ENCODE measurements at regions not wholly inside any gene's neighbourhood (a gene's known extent, or its start where the extent isn't known, plus 50 kb on each side); places are given as distances from the start of the nearest gene placed in this dataset.

DNA sequence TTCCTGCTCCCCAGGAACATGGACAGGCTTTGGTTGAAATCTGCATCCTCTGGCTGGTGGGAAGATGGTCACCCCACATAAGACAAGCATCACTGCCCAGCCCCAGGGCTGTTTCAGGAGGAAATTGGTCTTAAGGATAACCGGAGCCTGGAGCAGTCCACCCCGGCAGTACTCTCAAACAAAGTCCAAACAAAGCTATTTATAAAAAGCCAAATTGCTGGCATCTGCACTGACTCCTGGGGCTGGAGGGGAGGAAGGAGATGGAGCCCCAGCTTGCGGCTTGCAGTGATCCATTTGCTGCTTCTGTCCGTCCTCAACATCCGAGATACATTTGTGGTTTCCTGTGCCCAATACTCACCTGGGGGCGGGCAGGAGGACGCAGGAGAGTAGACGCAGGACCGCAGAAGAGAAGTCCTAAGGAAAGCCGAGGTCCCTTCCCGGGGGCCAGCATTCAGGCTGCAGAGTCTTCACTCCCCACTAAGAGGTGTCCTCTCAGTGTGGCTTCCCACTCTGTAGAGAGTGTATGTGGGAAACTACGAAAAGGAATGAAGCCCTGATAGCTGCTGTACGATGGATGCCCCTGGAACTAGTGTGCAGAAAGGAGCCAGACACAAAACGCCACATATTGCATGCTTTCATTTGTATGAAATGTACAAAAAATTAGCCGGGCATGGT is 107.3 kb upstream of the FGF3 start:
- WGBS, 5 donors, result 15 to 19% (median 16%) methylated on average over 14 to 15 of the region's 15 CpGs
- Histone ChIP-seq H3K27me3 (replicated peaks in 1 of 7) (peaks cover 0 to 99% (median 36%) of the 10 kb centered on the region in 7 donors), H3K4me3 (no peak overlapping the region), H3K36me3 (no peaks in the 10 kb centered on the region), H3K27ac (no peak overlapping the region), H3K9me3 (peaks cover 0 to 10% (median 0%) of the 10 kb centered on the region in 8 donors), H3K4me1 (peaks cover 0 to 16% (median 9%) of the 10 kb centered on the region in 6 donors)
- TF ChIP-seq POLR2AphosphoS5 (IDR thresholded peaks at IDR 0.05), result no peak
- peak; percentile 35 for DNase-seq
- intact Hi-C loops (cut with DNase I; ENCODE audit: low total_unique reads), result no loop called here

DNA sequence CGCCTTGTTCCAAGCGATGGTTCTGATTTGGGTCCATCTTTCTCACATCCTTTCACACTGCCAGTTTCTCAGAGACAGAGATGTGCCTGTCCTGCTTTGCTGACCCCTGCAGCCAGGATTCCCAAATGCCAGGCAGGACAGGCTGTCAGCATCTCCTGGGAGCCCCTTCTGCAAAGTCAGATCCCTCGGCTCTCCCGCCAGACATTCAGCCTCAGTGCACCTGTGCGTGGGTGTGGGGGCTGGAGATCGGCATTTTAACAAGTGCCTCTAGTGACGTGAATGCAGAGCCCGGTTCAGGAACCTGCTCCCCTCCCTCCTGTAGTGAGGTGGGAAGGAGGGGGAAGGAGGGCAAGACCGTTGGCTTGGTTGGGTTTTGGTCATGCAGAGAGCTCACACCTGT is 108.9 kb upstream of the FGF3 start:
- DNase-seq, result peak; percentile 50
- Histone ChIP-seq H3K4me1 (peaks cover 0 to 16% (median 9%) of the 10 kb centered on the region in 6 donors), H3K4me3 (no peak overlapping the region), H3K27me3 (replicated peaks in 1 of 7) (peaks cover 0 to 98% (median 34%) of the 10 kb centered on the region in 7 donors), H3K27ac (no peak overlapping the region), H3K9me3 (peaks cover 0 to 10% (median 0%) of the 10 kb centered on the region in 8 donors), H3K36me3 (no peaks in the 10 kb centered on the region)
- WGBS, 5 donors, result 59 to 69% (median 64%) methylated on average over 8 to 9 of the region's 9 CpGs
- intact Hi-C loops (cut with DNase I; ENCODE audit: low total_unique reads), result no loop called here
- TF ChIP-seq POLR2A (IDR thresholded peaks at IDR 0.05) (no peak), POLR2AphosphoS5 (IDR thresholded peaks at IDR 0.05) (no peak)
- TF ChIP-seq, protein P1, sequence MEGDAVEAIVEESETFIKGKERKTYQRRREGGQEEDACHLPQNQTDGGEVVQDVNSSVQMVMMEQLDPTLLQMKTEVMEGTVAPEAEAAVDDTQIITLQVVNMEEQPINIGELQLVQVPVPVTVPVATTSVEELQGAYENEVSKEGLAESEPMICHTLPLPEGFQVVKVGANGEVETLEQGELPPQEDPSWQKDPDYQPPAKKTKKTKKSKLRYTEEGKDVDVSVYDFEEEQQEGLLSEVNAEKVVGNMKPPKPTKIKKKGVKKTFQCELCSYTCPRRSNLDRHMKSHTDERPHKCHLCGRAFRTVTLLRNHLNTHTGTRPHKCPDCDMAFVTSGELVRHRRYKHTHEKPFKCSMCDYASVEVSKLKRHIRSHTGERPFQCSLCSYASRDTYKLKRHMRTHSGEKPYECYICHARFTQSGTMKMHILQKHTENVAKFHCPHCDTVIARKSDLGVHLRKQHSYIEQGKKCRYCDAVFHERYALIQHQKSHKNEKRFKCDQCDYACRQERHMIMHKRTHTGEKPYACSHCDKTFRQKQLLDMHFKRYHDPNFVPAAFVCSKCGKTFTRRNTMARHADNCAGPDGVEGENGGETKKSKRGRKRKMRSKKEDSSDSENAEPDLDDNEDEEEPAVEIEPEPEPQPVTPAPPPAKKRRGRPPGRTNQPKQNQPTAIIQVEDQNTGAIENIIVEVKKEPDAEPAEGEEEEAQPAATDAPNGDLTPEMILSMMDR (IDR thresholded peaks at IDR 0.05 in 8 of 11, conservative IDR thresholded peaks at IDR 0.05 in 3 of 11), result no peak

DNA sequence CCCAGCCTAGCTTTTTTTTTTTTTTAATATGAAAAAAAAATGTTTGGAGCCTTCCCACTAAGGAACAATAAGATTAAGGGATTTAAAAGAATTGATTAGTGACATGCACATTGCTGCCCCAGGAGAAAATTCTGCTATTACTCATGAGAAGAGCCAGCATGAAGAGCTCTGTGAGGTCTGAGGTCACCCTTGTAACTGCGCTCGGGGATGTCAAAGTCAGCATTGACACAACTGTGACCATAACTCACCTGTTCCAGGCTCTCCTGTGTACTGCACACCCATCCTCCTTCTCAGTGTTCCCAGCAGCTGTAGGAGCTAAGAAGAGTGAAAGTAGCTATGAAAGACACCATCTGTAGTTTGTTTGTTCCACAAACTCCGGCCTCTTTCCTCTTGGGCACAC is 109.8 kb upstream of the FGF3 start:
- Histone ChIP-seq H3K27me3 (replicated peaks in 1 of 7) (peaks cover 0 to 89% (median 34%) of the 10 kb centered on the region in 7 donors), H3K4me3 (no peak overlapping the region), H3K9me3 (peaks cover 0 to 10% (median 0%) of the 10 kb centered on the region in 8 donors), H3K4me1 (peaks cover 0 to 16% (median 9%) of the 10 kb centered on the region in 6 donors), H3K27ac (no peak overlapping the region), H3K36me3 (no peaks in the 10 kb centered on the region)
- peak; percentile 14 for DNase-seq
- WGBS, 5 donors, result 79 to 97% (median 88%) methylated on average over 3 of the region's 3 CpGs
- intact Hi-C loops (cut with DNase I; ENCODE audit: low total_unique reads), result no loop called here
- TF ChIP-seq POLR2A (IDR thresholded peaks at IDR 0.05) (no peak), POLR2AphosphoS5 (IDR thresholded peaks at IDR 0.05) (no peak)
- TF ChIP-seq, protein P1 (IDR thresholded peaks at IDR 0.05 in 8 of 11, conservative IDR thresholded peaks at IDR 0.05 in 3 of 11), result no peak

DNA sequence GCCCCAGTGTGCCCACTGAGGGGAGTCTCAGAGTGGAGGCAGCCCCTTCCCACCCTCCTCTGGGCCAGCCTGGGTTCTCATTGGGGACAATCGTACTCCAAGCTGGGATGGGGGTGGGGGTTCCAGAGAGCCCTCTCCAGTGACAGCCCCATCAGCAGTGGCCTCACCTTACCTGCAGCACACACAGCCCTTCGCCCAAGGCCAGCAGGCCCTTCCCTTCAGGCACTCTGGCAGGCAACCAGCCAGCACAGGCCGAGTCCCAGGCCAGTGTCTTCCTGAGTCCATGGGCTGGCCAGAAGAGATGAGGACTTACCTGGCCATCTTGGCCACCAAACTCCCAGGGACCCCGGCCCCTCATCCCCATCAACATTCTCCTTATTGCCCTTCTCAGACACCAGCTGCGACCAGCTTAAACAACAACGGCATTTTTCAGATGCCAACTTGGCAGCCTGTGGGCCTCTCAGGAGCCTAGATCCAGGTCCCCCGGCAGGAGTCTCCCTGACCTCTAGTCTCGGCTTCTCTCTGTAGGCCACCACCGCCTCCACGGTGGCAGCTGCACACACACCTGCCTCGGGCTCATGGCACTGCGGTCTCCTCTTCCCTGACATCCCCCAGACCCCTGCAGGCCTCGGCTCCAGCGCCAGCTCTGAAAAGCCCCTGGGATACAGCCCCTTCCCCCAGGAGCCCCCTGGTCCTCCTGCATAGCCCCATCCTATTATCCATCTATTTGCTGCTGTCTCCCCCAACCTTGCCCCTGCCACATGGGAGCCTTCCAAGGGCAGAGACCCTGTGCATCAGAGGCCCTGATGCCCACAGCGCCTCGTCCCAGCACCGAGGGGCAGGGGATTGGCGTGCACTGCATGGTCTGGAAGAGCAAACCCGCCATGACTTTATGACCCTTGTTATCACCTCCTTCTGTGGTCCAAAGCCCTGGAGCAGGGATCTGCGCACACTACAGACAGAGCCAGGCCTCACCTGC is 111.2 kb upstream of the FGF3 start:
- TF ChIP-seq, protein P1 (IDR thresholded peaks at IDR 0.05 in 8 of 11, conservative IDR thresholded peaks at IDR 0.05 in 3 of 11), result no peak
- TF ChIP-seq POLR2A (IDR thresholded peaks at IDR 0.05) (no peak), POLR2AphosphoS5 (IDR thresholded peaks at IDR 0.05) (no peak)
- no peak overlapping the region for H3K4me3 ChIP-seq
- H3K27ac ChIP-seq, result no peak overlapping the region
- peak; percentile 60 for DNase-seq
- H3K27me3 ChIP-seq (replicated peaks in 1 of 7), result peaks cover 0 to 85% (median 34%) of the 10 kb centered on the region in 7 donors
- WGBS, 5 donors, result 87 to 97% (median 91%) methylated on average over 16 to 20 of the region's 20 CpGs
- H3K9me3 ChIP-seq, result peaks cover 0 to 10% (median 0%) of the 10 kb centered on the region in 8 donors
- H3K36me3 ChIP-seq, result no peaks in the 10 kb centered on the region
- intact Hi-C loops (cut with DNase I; ENCODE audit: low total_unique reads), result no loop called here
- peaks cover 0 to 13% (median 7%) of the 10 kb centered on the region in 6 donors for H3K4me1 ChIP-seq

Data from spleen (tissue), 11 donors.